ENCODE measurements at regions not wholly inside any gene's neighbourhood (a gene's known extent, or its start where the extent isn't known, plus 50 kb on each side); places are given as distances from the start of the nearest gene placed in this dataset.

DNA sequence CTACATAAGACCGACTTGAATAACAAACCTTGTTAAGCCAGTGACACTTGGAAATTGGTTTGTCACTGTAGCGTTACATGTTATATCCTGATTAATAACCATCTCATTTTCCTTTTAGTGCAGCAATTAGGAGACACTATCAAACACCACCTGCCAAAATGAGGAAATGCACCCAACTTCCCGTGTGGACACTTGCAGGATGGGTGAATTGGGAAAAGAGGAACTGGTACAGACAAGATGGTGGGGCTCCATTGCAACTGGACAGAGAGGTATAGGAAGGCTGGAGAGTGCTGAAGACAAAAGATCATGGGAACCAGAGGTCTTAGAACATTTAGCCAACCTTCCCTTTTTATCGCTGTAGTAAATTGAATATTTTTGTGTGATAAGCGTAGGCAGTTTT lies 816.3 kb upstream of the HS6ST1 start:
- H3K4me3 Mint-ChIP-seq: no peak overlapping the region
- DNase-seq: no peak
- intact Hi-C loops (cut with micrococcal nuclease): no loop called here
- CTCF ChIA-PET: no interaction called here
- H3K27me3 Mint-ChIP-seq (ENCODE audit: low read depth): no peaks in the 10 kb centered on the region
- H3K36me3 Mint-ChIP-seq (ENCODE audit: low read depth): no peaks in the 10 kb centered on the region
- no peaks in the 10 kb centered on the region for H3K4me1 Mint-ChIP-seq (ENCODE audit: low read depth)
- no peak overlapping the region for H3K27ac Mint-ChIP-seq
- no peaks in the 10 kb centered on the region for H3K9me3 Mint-ChIP-seq

DNA sequence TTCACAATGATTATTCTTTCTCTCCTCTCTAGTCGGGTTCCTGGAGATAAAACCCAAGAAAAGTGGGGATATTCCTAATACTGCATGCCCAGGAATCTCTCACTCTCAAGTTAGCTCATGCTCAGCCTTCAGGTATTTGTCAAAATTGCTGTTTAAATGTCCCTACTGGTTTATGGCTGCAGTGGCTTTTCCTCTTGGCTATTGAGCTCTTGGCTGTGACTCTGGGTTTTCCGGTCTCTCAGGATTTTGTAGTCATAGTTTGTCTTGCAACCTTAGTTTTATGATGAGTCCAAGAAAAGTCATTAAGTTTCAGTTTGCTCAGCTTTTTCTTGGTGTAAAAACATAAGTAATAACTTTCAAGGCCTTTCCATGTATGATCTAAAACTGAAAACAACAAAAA lies 820.7 kb upstream of the HS6ST1 start:
- CTCF ChIA-PET: no interaction called here
- no peaks in the 10 kb centered on the region for H3K36me3 Mint-ChIP-seq (ENCODE audit: low read depth)
- no peak for DNase-seq
- H3K4me1 Mint-ChIP-seq (ENCODE audit: low read depth): no peaks in the 10 kb centered on the region
- intact Hi-C loops (cut with micrococcal nuclease): no loop called here
- no peaks in the 10 kb centered on the region for H3K9me3 Mint-ChIP-seq
- H3K27ac Mint-ChIP-seq: no peak overlapping the region
- H3K4me3 Mint-ChIP-seq: no peak overlapping the region
- peaks cover 5% of the 10 kb centered on the region for H3K27me3 Mint-ChIP-seq (ENCODE audit: low read depth)

DNA sequence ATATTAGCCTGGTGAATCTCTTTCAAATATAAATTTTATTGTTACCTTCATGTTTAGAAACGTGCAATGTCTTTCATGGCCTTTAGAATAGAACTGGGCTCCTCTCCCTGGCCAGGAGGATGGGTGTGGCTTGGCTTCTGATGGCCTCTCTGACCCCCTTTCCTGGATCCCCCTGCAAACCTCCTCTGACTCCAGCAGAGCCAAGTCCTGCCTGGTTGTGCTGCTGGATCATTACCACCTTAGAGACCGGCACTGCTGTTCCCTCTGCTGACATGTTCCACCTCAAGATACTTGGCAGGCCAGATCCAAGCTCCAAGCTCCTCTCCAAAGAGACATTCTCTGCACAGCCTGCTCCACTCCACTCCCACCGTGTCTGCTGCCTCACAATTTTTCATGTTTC lies 823.8 kb upstream of the HS6ST1 start:
- Mint-ChIP-seq H3K9me3 (no peaks in the 10 kb centered on the region), H3K27me3 (ENCODE audit: low read depth) (peaks cover 5% of the 10 kb centered on the region), H3K4me3 (no peak overlapping the region), H3K4me1 (ENCODE audit: low read depth) (no peaks in the 10 kb centered on the region), H3K27ac (no peak overlapping the region), H3K36me3 (ENCODE audit: low read depth) (no peaks in the 10 kb centered on the region)
- DNase-seq: no peak
- intact Hi-C loops (cut with micrococcal nuclease): no loop called here
- CTCF ChIA-PET: interaction anchor here (0.6 kb wide), 1 partner anchor 12 kb away, joined by 3 read pairs; no protein-coding TSS in a partner anchor

DNA sequence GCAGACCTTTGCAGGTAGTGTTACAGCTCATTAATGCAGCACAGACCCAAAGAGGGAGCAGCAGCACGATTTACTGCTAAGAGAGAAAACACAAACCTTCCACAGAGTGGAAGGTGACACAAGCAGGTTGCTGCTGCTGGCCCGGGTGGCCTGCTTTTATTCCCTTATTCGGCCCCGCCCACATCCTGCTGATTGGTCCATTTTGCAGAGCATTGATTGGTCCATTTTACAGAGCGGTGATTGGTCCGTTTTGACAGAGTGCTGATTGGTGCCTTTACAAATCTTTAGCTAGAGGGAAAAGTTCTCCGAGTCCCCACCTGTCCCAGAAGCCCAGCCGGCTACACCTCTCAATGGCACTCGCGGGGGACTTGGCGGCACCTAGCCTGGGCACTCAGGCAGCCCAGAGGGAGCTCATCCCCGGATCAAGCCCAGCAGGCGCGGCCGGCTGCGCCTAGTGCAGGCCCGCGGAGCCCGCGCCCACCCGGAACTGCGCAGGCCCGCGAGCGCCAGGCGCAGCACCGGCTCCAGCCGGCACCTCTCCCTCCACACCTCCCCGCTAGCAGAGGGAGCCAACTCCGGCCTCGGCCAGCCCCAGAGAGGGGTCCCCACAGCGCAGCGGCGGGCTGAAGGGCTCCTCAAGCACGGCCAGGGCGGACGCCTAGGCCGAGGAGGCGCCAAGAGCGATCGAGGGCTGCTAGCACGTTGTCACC lies 825.6 kb upstream of the HS6ST1 start:
- intact Hi-C loops (cut with micrococcal nuclease): no loop called here
- DNase-seq: no peak
- CTCF ChIA-PET: no interaction called here

DNA sequence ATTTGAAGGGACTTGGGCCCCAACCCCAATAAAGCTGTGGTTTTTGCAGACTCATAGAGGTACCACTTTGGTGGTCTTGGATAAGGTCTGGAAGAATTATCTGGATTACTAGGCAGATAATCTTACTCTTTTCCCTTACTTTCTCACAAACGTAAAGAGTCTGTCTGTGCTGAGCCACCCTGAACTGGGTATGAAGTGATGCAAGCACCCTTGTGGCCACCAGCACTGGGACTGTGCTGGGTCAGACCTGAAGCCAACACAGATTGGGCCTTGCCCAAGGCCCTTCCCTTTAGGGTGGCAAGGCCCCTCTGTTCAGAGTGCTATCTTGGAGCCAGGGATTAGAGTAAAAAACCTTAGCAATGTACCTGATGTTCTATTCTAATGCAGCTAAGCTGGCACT lies 827.0 kb upstream of the RAB6C start:
- peaks cover 3% of the 10 kb centered on the region for H3K9me3 Mint-ChIP-seq
- no peaks in the 10 kb centered on the region for H3K36me3 Mint-ChIP-seq (ENCODE audit: low read depth)
- peaks cover 7% of the 10 kb centered on the region for H3K27me3 Mint-ChIP-seq (ENCODE audit: low read depth)
- CTCF ChIA-PET: no interaction called here
- H3K27ac Mint-ChIP-seq: no peak overlapping the region
- H3K4me1 Mint-ChIP-seq (ENCODE audit: low read depth): no peaks in the 10 kb centered on the region
- no peak for DNase-seq
- intact Hi-C loops (cut with micrococcal nuclease): no loop called here
- no peak overlapping the region for H3K4me3 Mint-ChIP-seq

More for the DNA sequence above, 825.6 kb upstream of the HS6ST1 start:
- Mint-ChIP-seq H3K9me3 (no peaks in the 10 kb centered on the region), H3K27me3 (ENCODE audit: low read depth) (peaks cover 5% of the 10 kb centered on the region), H3K4me3 (no peak overlapping the region), H3K36me3 (ENCODE audit: low read depth) (no peaks in the 10 kb centered on the region), H3K4me1 (ENCODE audit: low read depth) (no peaks in the 10 kb centered on the region), H3K27ac (no peak overlapping the region)

DNA sequence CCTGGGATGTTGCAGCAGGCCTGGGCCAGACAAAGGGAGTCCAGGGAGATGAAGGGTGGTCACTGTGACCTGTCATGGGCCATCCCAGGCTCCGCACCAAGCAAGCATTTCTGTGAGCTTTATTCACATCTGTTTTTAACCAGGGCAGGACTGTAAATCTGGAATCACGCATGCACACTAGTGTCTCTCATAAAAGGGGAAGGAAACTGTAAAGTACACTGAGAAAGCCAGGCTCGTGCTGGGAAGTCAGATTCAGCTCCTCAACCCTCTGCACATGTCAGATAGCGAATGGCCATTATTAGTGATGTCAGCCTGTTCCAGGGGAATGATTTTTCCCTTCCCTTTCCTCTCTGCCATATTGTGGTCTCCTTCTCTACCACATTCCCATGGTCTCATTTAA lies 818.6 kb upstream of the RAB6C start:
- Mint-ChIP-seq H3K9me3 (peaks cover 6% of the 10 kb centered on the region), H3K36me3 (ENCODE audit: low read depth) (no peaks in the 10 kb centered on the region), H3K4me3 (no peak overlapping the region), H3K27me3 (ENCODE audit: low read depth) (no peaks in the 10 kb centered on the region), H3K4me1 (ENCODE audit: low read depth) (no peaks in the 10 kb centered on the region), H3K27ac (no peak overlapping the region)
- CTCF ChIA-PET: no interaction called here
- DNase-seq: no peak
- intact Hi-C loops (cut with micrococcal nuclease): no loop called here

DNA sequence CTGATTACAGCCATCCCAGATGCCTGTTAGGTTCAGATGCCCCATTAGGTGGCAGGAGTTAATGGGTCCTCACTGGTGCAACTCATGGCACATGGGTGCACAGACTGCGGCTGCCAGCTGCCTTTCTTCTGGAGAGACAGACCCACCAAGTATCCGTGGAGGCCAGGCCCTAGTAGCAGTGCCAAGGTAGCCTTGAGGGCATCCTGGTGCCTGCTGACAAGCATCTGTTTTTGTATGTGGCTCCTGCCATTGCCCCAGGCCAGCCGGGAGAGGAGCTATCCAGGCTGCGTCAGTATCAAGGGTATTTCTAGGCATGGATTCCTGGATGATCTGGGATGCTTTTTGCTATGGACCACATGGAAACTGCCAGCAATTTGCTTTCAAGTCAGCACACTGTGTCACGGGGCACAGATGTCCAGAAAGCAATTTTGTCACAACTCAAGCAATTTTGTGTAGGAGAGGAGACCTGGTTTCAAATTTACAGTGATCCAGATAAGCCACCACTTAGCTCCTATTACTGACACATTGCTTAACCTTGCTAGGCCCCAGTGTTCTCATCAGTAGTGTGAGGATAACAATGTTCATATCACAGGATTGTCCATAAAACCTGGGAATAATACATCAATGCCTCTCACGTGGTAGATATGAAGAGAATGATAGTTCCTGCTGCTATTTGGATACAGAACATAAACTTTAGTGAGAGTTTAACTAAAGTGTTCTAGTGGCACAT lies 815.1 kb upstream of the RAB6C start:
- no peak overlapping the region for H3K4me3 Mint-ChIP-seq
- no peak overlapping the region for H3K27ac Mint-ChIP-seq
- CTCF ChIA-PET: no interaction called here
- no peaks in the 10 kb centered on the region for H3K4me1 Mint-ChIP-seq (ENCODE audit: low read depth)
- intact Hi-C loops (cut with micrococcal nuclease): no loop called here
- no peaks in the 10 kb centered on the region for H3K36me3 Mint-ChIP-seq (ENCODE audit: low read depth)
- H3K9me3 Mint-ChIP-seq: no peaks in the 10 kb centered on the region
- no peak for DNase-seq
- H3K27me3 Mint-ChIP-seq (ENCODE audit: low read depth): no peaks in the 10 kb centered on the region

DNA sequence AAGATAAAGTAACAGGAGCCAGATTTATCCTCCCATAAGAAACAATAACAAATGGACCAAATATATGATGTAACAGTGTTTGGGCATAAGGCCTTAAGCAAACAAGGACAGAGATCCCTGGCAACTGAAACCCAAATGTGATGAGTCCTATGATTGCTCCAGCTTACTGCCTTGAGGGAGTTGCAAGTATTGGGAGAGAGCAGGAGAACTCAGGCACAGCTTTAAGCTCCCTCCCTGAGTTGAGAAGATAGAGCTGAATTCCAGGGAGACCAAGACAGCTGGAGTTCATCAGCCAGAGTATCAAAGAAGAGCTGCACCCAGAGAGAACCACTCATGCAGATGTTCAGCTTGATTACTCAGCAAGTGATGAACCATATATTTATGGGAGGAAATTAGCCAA lies 814.5 kb upstream of the RAB6C start:
- no peaks in the 10 kb centered on the region for H3K9me3 Mint-ChIP-seq
- no peak overlapping the region for H3K27ac Mint-ChIP-seq
- H3K4me3 Mint-ChIP-seq: no peak overlapping the region
- H3K36me3 Mint-ChIP-seq (ENCODE audit: low read depth): no peaks in the 10 kb centered on the region
- no peak for DNase-seq
- no peaks in the 10 kb centered on the region for H3K27me3 Mint-ChIP-seq (ENCODE audit: low read depth)
- intact Hi-C loops (cut with micrococcal nuclease): no loop called here
- CTCF ChIA-PET: no interaction called here
- no peaks in the 10 kb centered on the region for H3K4me1 Mint-ChIP-seq (ENCODE audit: low read depth)

DNA sequence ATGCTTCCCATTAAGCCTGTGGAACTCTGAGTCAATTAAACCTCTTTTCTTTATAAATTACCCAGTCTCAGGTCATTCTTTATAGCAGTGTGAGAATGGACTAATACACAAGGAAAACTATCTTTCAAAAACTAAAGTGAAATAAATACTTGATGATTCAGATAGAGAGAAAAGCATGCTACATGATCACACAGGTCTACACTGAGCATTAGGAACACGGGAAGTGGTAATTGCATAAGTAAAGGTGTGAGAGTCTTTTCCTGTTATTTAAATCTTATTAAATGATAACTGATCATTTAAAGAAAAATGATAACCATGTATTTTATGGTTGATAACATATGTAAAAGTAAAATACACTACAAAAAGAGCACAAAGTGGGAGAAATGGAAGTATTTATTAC lies 812.0 kb upstream of the RAB6C start:
- intact Hi-C loops (cut with micrococcal nuclease): no loop called here
- CTCF ChIA-PET: no interaction called here
- no peak for DNase-seq
- Mint-ChIP-seq H3K9me3 (no peaks in the 10 kb centered on the region), H3K27me3 (ENCODE audit: low read depth) (no peaks in the 10 kb centered on the region), H3K36me3 (ENCODE audit: low read depth) (no peaks in the 10 kb centered on the region), H3K27ac (no peak overlapping the region), H3K4me3 (no peak overlapping the region), H3K4me1 (ENCODE audit: low read depth) (no peaks in the 10 kb centered on the region)

DNA sequence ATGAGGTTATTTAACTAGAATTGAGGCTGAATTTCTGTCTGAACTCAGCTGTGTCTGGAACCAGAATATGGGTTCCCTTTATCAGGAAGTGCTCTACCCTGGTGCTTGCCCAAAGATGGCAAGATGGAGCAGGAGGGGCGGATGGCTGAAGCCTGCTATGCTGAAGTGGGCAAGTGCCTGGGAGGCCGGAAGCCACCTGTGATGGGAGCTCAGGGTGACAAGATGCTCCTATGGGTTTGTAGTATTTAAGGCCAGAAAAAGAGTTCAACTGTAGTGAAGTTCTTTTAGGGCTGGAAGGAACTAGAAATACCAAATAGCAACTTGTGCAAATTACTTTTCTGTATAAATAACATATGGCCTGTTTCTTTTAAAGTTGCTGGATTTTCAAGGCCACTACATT lies 808.9 kb upstream of the RAB6C start:
- no peak overlapping the region for H3K27ac Mint-ChIP-seq
- CTCF ChIA-PET: no interaction called here
- H3K4me1 Mint-ChIP-seq (ENCODE audit: low read depth): no peaks in the 10 kb centered on the region
- no peaks in the 10 kb centered on the region for H3K36me3 Mint-ChIP-seq (ENCODE audit: low read depth)
- DNase-seq: no peak
- H3K4me3 Mint-ChIP-seq: no peak overlapping the region
- H3K9me3 Mint-ChIP-seq: no peaks in the 10 kb centered on the region
- H3K27me3 Mint-ChIP-seq (ENCODE audit: low read depth): no peaks in the 10 kb centered on the region
- intact Hi-C loops (cut with micrococcal nuclease): no loop called here

DNA sequence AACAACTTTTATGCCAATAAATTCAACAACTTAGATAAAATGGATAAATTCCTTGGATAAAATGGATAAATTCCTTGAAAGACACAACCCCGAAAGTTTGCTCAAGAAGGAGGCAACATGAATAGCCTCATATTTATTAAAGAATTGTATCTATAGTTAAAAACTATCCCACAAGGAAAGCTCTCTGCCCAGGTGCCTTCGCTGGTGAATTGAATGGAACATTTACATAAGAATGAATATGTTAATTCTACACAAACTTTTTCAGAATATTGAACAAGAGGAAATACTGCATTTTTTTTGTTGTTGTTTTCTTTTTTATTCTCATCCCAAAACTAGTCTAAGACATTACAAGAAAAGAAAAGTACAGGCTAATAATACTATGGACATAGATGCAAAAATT lies 805.3 kb upstream of the RAB6C start:
- H3K27me3 Mint-ChIP-seq (ENCODE audit: low read depth): no peaks in the 10 kb centered on the region
- no peaks in the 10 kb centered on the region for H3K36me3 Mint-ChIP-seq (ENCODE audit: low read depth)
- no peak overlapping the region for H3K4me3 Mint-ChIP-seq
- H3K27ac Mint-ChIP-seq: no peak overlapping the region
- no peaks in the 10 kb centered on the region for H3K9me3 Mint-ChIP-seq
- CTCF ChIA-PET: no interaction called here
- no peaks in the 10 kb centered on the region for H3K4me1 Mint-ChIP-seq (ENCODE audit: low read depth)
- DNase-seq: no peak
- intact Hi-C loops (cut with micrococcal nuclease): no loop called here

DNA sequence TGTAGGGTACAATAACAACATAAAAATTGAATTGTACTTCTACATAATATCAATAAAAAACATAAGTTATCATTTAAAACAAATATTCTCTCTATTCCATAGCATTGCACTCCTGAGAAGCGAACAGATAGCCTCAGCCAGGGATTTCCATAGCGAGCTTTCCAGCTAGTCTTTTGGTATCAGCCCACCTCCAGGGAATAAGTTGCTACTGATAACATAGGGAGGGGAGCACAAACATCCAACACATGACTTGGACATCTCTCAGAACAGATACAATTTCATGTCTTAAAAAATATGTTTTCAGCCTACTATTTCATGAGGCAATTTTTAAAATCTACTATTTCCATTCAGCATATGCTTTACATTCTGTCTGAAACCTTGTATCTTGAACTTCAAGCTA lies 804.4 kb upstream of the RAB6C start:
- no peaks in the 10 kb centered on the region for H3K27me3 Mint-ChIP-seq (ENCODE audit: low read depth)
- H3K4me3 Mint-ChIP-seq: no peak overlapping the region
- no peak for DNase-seq
- H3K4me1 Mint-ChIP-seq (ENCODE audit: low read depth): no peaks in the 10 kb centered on the region
- CTCF ChIA-PET: no interaction called here
- no peak overlapping the region for H3K27ac Mint-ChIP-seq
- no peaks in the 10 kb centered on the region for H3K36me3 Mint-ChIP-seq (ENCODE audit: low read depth)
- intact Hi-C loops (cut with micrococcal nuclease): no loop called here
- H3K9me3 Mint-ChIP-seq: no peaks in the 10 kb centered on the region

DNA sequence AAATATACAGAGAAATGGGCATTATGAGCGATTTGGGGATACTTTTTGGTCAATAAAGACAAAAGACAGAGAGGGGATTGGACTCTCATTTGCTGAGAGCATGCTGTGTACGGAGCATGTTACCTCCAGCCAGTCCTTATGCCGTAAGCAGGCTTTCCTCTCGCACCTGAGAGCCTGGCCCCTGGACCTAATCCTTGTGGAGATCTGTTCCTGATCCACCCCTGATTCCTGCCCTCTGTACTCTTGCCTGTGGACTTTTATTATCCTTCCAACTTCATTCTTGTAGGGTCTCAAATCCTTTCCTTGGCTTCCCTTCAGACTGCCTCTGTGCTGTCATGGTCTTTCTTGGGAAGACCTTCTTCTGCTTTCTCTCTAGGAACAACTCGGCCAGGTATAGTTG lies 803.1 kb upstream of the RAB6C start:
- no peaks in the 10 kb centered on the region for H3K4me1 Mint-ChIP-seq (ENCODE audit: low read depth)
- no peak overlapping the region for H3K27ac Mint-ChIP-seq
- no peak for DNase-seq
- H3K36me3 Mint-ChIP-seq (ENCODE audit: low read depth): no peaks in the 10 kb centered on the region
- no peaks in the 10 kb centered on the region for H3K9me3 Mint-ChIP-seq
- no peaks in the 10 kb centered on the region for H3K27me3 Mint-ChIP-seq (ENCODE audit: low read depth)
- no peak overlapping the region for H3K4me3 Mint-ChIP-seq
- CTCF ChIA-PET: no interaction called here
- intact Hi-C loops (cut with micrococcal nuclease): no loop called here

All from activated naive CD4-positive, alpha-beta T cell treated with anti-CD3 and anti-CD28 coated beads for 36 hours (primary cell).